ENCODE measurements at regions not wholly inside any gene's neighbourhood (a gene's known extent, or its start where the extent isn't known, plus 50 kb on each side); places are given as distances from the start of the nearest gene placed in this dataset.

DNA sequence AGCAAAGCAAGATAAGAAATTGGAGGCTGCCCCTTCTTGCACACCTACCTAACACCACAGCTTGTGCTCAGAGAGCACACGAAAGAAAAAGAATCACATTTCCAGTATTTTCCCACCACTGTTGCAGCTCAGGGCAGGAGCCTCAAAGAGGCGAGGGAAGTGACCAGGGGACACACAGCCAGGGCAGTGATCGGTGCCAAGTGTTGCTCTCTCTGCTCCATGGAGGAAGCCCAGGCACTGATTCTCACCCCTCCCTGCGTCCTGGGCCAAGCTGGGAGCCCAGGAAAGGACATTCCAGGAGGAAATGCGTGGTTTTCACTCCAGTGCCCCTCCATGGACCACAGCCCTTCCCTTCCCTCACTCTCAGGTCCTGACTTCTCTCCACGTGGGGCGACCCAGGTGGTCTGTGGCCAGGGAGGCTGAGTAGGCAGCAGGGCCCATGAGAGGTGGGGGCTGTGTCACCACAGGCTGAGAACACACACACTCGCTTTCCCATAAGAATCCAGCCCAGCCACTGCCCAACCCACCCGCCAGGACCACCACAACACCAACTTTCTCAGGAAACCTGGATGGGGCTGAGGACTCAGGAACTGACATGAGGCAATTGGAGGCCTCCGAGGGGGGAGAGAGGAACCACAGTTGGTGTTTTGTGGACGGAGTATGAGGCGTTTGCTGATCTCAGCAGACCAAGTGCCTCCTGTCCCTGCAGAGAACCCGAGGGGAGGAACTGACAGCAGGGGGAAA is 81.7 kb upstream of the MAFB start:
- no peaks in the 10 kb centered on the region for H3K9me3 ChIP-seq
- 65 to 67% (median 66%) methylated on average over 13 of the region's 13 CpGs for WGBS, 3 donors
- H3K27ac ChIP-seq, result no peak overlapping the region
- DNase-seq (peak in 1 of 2 donors; percentile 18), ATAC-seq (no peak)
- H3K4me3 ChIP-seq, result no peak overlapping the region
- H3K27me3 ChIP-seq (ENCODE audit: insufficient read depth in 3 of 3, low read length in 2 of 3), result no peaks in the 10 kb centered on the region
- H3K4me1 ChIP-seq, result no peaks in the 10 kb centered on the region
- intact Hi-C loops (cut with DNase I), result no loop called here
- TF ChIP-seq CTCF (IDR thresholded peaks at IDR 0.05), result no peak
- H3K36me3 ChIP-seq (ENCODE audit: insufficient read depth in 1 of 2, low read depth in 1 of 2), result no peaks in the 10 kb centered on the region

DNA sequence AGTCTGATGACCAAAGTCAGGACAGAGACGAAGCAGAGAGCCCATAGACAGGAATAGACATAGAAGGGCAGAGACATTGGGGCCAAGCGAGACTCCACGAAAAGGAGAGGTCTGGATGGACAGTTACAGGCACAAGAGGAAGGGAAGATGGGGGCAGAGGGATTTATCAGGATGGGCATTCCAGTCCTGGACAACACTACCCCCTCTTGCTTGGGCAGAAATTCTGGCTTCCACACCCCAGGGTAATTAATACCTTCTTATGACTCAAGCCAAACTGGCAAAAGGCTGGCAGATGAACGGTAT is 82.2 kb upstream of the MAFB start:
- DNase-seq (no peak), ATAC-seq (no peak)
- WGBS, 3 donors, result 61 to 73% (median 70%) methylated on average over 4 of the region's 4 CpGs
- no peak overlapping the region for H3K4me3 ChIP-seq
- H3K27ac ChIP-seq, result no peak overlapping the region
- intact Hi-C loops (cut with DNase I), result no loop called here
- TF ChIP-seq CTCF (IDR thresholded peaks at IDR 0.05), result no peak
- no peaks in the 10 kb centered on the region for H3K4me1 ChIP-seq
- H3K9me3 ChIP-seq, result no peaks in the 10 kb centered on the region
- no peaks in the 10 kb centered on the region for H3K27me3 ChIP-seq (ENCODE audit: insufficient read depth in 3 of 3, low read length in 2 of 3)
- no peaks in the 10 kb centered on the region for H3K36me3 ChIP-seq (ENCODE audit: insufficient read depth in 1 of 2, low read depth in 1 of 2)

DNA sequence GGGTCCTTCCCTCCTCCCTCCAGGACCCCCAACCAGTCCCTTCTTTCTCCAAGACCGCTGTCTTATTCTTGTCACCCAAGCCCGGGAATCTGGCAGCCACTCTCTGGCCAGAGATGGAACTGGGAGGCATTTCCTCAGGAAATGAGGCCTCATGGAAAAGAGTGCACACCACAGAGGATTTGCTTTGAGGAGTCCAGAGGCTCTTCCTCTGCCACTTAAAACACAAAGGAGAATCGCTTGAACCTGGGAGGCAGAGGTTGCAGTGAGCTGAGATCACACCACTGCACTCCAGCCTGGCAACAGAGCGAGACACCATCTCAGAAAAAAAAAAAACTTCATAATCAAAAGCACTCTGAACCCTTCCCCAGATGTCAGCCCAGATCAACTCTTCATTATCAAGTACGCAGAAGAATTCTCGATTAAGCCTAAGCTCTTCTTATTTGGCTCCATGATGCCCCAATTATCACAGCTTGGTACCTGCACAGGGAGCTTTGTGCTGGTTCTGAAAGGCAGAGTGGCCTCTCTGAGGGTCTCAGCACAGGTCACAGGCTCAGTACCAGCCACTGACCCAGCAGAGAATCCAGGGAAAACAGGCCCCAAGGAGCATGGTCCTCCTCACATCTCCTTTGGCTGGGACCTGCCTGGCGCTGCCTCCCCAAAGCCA is 82.9 kb upstream of the MAFB start:
- no peak for DNase-seq
- Histone ChIP-seq H3K36me3 (ENCODE audit: insufficient read depth in 1 of 2, low read depth in 1 of 2) (no peaks in the 10 kb centered on the region), H3K4me3 (no peak overlapping the region), H3K27me3 (ENCODE audit: insufficient read depth in 3 of 3, low read length in 2 of 3) (no peaks in the 10 kb centered on the region), H3K4me1 (no peaks in the 10 kb centered on the region), H3K9me3 (no peaks in the 10 kb centered on the region), H3K27ac (no peak overlapping the region)
- ATAC-seq, result no peak
- 80 to 89% (median 88%) methylated on average over 7 of the region's 7 CpGs for WGBS, 3 donors
- TF ChIP-seq CTCF (IDR thresholded peaks at IDR 0.05), result no peak
- intact Hi-C loops (cut with DNase I), result no loop called here

DNA sequence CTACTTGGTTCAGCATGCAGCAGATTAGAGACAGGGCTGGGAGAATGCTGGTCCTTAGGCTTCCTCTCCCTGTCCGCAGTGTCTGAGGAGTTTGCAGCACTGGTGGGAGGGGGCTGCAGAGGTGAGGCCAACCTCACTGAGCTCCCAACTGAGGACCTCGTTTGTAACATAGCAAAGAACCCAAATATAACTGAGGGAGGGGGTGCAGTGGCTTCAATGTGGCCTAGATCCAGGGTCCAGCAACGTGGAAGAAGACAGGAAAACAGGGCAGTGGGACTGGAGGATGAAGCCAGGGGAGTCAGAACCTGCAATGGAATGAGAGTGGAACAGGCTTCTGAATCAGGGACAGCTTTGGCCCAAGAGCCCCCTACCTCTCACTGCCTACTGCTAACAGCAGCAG is 84.3 kb upstream of the MAFB start:
- 50 to 71% (median 64%) methylated on average over 3 of the region's 3 CpGs for WGBS, 3 donors
- Histone ChIP-seq H3K4me3 (no peak overlapping the region), H3K4me1 (no peaks in the 10 kb centered on the region), H3K36me3 (ENCODE audit: insufficient read depth in 1 of 2, low read depth in 1 of 2) (no peaks in the 10 kb centered on the region), H3K27ac (no peak overlapping the region), H3K27me3 (ENCODE audit: insufficient read depth in 3 of 3, low read length in 2 of 3) (no peaks in the 10 kb centered on the region), H3K9me3 (no peaks in the 10 kb centered on the region)
- TF ChIP-seq CTCF (IDR thresholded peaks at IDR 0.05), result no peak
- ATAC-seq (no peak), DNase-seq (no peak)
- intact Hi-C loops (cut with DNase I), result no loop called here

GRCh38 chr20:40774252-40774651 is 85.2 kb upstream of the MAFB start:
- 58 to 69% (median 61%) methylated on average over 4 of the region's 4 CpGs for WGBS, 3 donors
- intact Hi-C loops (cut with DNase I), result no loop called here
- TF ChIP-seq CTCF (IDR thresholded peaks at IDR 0.05), result no peak

More at GRCh38 chr20:40774252-40774651, 85.2 kb upstream of the MAFB start:
- ATAC-seq (no peak), DNase-seq (no peak)
- Histone ChIP-seq H3K4me1 (no peaks in the 10 kb centered on the region), H3K36me3 (ENCODE audit: insufficient read depth in 1 of 2, low read depth in 1 of 2) (no peaks in the 10 kb centered on the region), H3K9me3 (no peaks in the 10 kb centered on the region), H3K27me3 (ENCODE audit: insufficient read depth in 3 of 3, low read length in 2 of 3) (no peaks in the 10 kb centered on the region), H3K27ac (no peak overlapping the region), H3K4me3 (no peak overlapping the region)
